Naive thymus-derived CD4-positive, alpha-beta T cell (primary cell): ENCODE measurements at regions not wholly inside any gene's neighbourhood (a gene's known extent, or its start where the extent isn't known, plus 50 kb on each side); places are given as distances from the start of the nearest gene placed in this dataset.
A peak's percentile ranks its signal among the peaks of the same experiment; 100 is the strongest.
"Not testable (repeated sequence)": the region's sequence is repeated elsewhere in the genome, so short reads cannot be mapped to it uniquely, and the experiment has no call there.

Source experiments
- ATAC-seq: fragments of 150-1000 bp; cut with Tn5 transposase; 2 replicates; pipeline ENCODE4 v1.10.0; 2021; ENCODE audit warnings: mild to moderate bottlenecking, moderate library complexity
- CTCF ChIA-PET: fragments of 350-600 bp; sonication (Branson Sonifier 250); formaldehyde crosslinking; loops from one replicate; lab custom pipeline; 2021; ENCODE audit warnings: antibody characterized with exemption; lab: Charles Lee
- POLR2A ChIA-PET: fragments of 350-600 bp; sonication (Branson Sonifier 250); formaldehyde crosslinking; loops from one replicate; lab custom pipeline; 2021; ENCODE audit warnings: antibody characterized with exemption, inconsistent platforms; lab: Charles Lee
- DNase-seq, 9 donors: peaks; one replicate each; pipeline versions ENCODE4 v3.0.0 to v3.0.0-alpha.2; 2020 to 2022; ENCODE audit warnings: mixed read lengths in 1 of 9
- H3K27ac ChIP-seq: one replicate; pipeline ENCODE4 v1.7.0; 2013; ENCODE audit warnings: mild to moderate bottlenecking, low read depth, low read length, moderate library complexity
- H3K27me3 ChIP-seq, 2 donors: one replicate each; pipeline ENCODE4 v1.7.0; 2013; ENCODE audit warnings: low read length in 2 of 2, mild to moderate bottlenecking in 2 of 2, moderate library complexity in 2 of 2; ENCODE audit not compliant: control insufficient read depth in 2 of 2, insufficient read depth in 2 of 2
- H3K36me3 ChIP-seq, 3 experiments: 1 replicate in 2 of 3; 2 replicates in 1 of 3; pipeline ENCODE4 v1.7.0; 2013; ENCODE audit warnings: low read length in 3 of 3, mild to moderate bottlenecking in 3 of 3, moderate library complexity in 1 of 3; ENCODE audit not compliant: insufficient read depth in 3 of 3, control insufficient read depth in 2 of 3
- H3K4me1 ChIP-seq, 2 donors: one replicate each; pipeline ENCODE4 v1.7.0; 2013; ENCODE audit warnings: low read length in 2 of 2, mild to moderate bottlenecking in 2 of 2, moderate library complexity in 1 of 2; ENCODE audit not compliant: control insufficient read depth in 2 of 2, insufficient read depth in 2 of 2
- H3K4me3 ChIP-seq: 2 replicates; pipeline ENCODE4 v1.7.0; 2013; ENCODE audit warnings: mild to moderate bottlenecking, low read length
- H3K9me3 ChIP-seq, 3 experiments: 1 replicate in 2 of 3; 2 replicates in 1 of 3; pipeline ENCODE4 v1.7.0; 2013; ENCODE audit warnings: low read length in 3 of 3; ENCODE audit not compliant: control insufficient read depth in 2 of 3
- H3K27ac Mint-ChIP-seq, 9 donors: one replicate each; pipeline ENCODE4 v1.8.0; 2020 to 2022; ENCODE audit warnings: mixed read lengths in 9 of 9, mild to moderate bottlenecking in 8 of 9, moderate library complexity in 5 of 9, inconsistent platforms in 2 of 9
- H3K27me3 Mint-ChIP-seq, 5 donors: one replicate each; pipeline ENCODE4 v1.8.0; 2021 to 2022; ENCODE audit warnings: mixed read lengths in 5 of 5, mild to moderate bottlenecking in 1 of 5
- H3K36me3 Mint-ChIP-seq, 5 donors: one replicate each; pipeline ENCODE4 v1.8.0; 2020 to 2022; ENCODE audit warnings: mixed read lengths in 5 of 5, mild to moderate bottlenecking in 3 of 5, inconsistent platforms in 1 of 5
- H3K4me1 Mint-ChIP-seq, 7 donors: one replicate each; pipeline ENCODE4 v1.8.0; 2020 to 2022; ENCODE audit warnings: mixed read lengths in 7 of 7, mild to moderate bottlenecking in 3 of 7, inconsistent platforms in 1 of 7
- H3K4me3 Mint-ChIP-seq, 10 donors: one replicate each; pipeline ENCODE4 v1.8.0; 2020 to 2022; ENCODE audit warnings: mild to moderate bottlenecking in 10 of 10, mixed read lengths in 10 of 10, moderate library complexity in 6 of 10, inconsistent platforms in 2 of 10
- H3K9me3 Mint-ChIP-seq, 11 donors: one replicate each; pipeline ENCODE4 v1.8.0; 2020 to 2022; ENCODE audit warnings: mixed read lengths in 11 of 11, mild to moderate bottlenecking in 4 of 11, inconsistent platforms in 1 of 11, moderate library complexity in 1 of 11
- intact Hi-C, 2 donors: fragments of 100-400 bp; cut with micrococcal nuclease; formaldehyde crosslinking; loops; one replicate each; pipeline ENCODE4 v1.15.1; 2023

DNA sequence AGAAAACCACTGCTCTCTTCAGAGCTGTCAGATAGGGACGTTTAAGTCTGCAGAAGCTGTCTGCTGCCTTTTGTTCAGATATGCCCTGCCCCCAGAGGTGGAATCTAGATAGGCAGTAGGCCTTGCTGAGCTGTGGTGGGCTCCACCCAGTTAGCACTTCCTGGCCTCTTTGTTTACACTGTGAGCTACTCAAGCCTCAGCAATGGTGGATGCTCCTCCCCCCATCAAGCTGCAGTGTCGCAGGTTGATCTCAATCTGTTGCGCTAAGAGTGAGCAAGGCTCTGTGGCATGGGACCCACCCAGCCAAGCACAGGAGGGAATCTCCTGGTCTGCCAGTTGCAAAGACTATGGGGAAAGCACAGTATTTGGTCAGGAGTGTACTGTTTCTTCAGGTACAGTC, 59.2 kb upstream of the ZNF641 start:
- DNase-seq = peak in 7 of 9 donors; percentile 28 to 67 (median 46)
- POLR2A ChIA-PET = interaction anchor here (0.6 to 2.4 kb wide), 4 partner anchors 56 to 314 kb away, joined by 3 to 13 read pairs (median 4); no protein-coding TSS in a partner anchor

GRCh38 chr12:48413388-48413787, 59.0 kb upstream of the ANP32D start:
- Histone ChIP-seq H3K4me1 (peaks cover 16 to 17% of the 10 kb centered on the region in 2 donors), H3K36me3 (no peaks in the 10 kb centered on the region), H3K27me3 (peaks cover 0 to 5% of the 10 kb centered on the region in 2 donors), H3K4me3 (no peak overlapping the region), H3K9me3 (no peaks in the 10 kb centered on the region), H3K27ac (no peak overlapping the region)
- DNase-seq (no peak), ATAC-seq (no peak)
- Mint-ChIP-seq H3K27me3 (peaks cover 0 to 30% (median 7%) of the 10 kb centered on the region in 5 donors), H3K4me3 (no peak overlapping the region), H3K9me3 (peaks cover 0 to 47% (median 17%) of the 10 kb centered on the region in 11 donors), H3K4me1 (peaks cover 6 to 25% (median 19%) of the 10 kb centered on the region in 7 donors), H3K36me3 (peaks cover 2 to 20% (median 14%) of the 10 kb centered on the region in 5 donors), H3K27ac (no peak overlapping the region)
- POLR2A ChIA-PET = no interaction called here
- CTCF ChIA-PET = interaction anchor here (0.7 kb wide), 1 partner anchor 245 kb away, joined by 4 read pairs; no protein-coding TSS in a partner anchor
- intact Hi-C loops = no loop called here

More for the DNA sequence above, 59.2 kb upstream of the ZNF641 start:
- Mint-ChIP-seq H3K27ac (peak overlapping the region in 7 of 9 donors; percentile 20 to 78 (median 52)), H3K36me3 (peaks cover 2 to 16% (median 14%) of the 10 kb centered on the region in 5 donors), H3K27me3 (peaks cover 0 to 11% (median 6%) of the 10 kb centered on the region in 5 donors), H3K4me3 (peak overlapping the region; percentile 25 to 75 (median 56)), H3K4me1 (peaks cover 6 to 25% (median 19%) of the 10 kb centered on the region in 7 donors), H3K9me3 (peaks cover 0 to 59% (median 21%) of the 10 kb centered on the region in 11 donors)
- intact Hi-C loops = loop anchor here in 1 of 2 donors (2.0 kb wide), 1 partner anchor 59 kb away; the partner anchor contains the start of gene ZNF641
- not testable (repeated sequence) for H3K9me3 ChIP-seq, H3K27me3 ChIP-seq, H3K27ac ChIP-seq, H3K36me3 ChIP-seq
- ATAC-seq = peak; percentile 38
- Histone ChIP-seq H3K4me3 (peak overlapping the region; percentile 6), H3K4me1 (peaks cover 16 to 17% of the 10 kb centered on the region in 2 donors)
- CTCF ChIA-PET = interaction anchor here (1.1 to 1.4 kb wide), 2 partner anchors 46 to 208 kb away, joined by 3 read pairs; no protein-coding TSS in a partner anchor

- H3K27me3 Mint-ChIP-seq = peaks cover 0 to 32% (median 7%) of the 10 kb centered on the region in 5 donors
- Histone ChIP-seq H3K4me3 (no peak overlapping the region), H3K36me3 (no peaks in the 10 kb centered on the region), H3K4me1 (peaks cover 16 to 17% of the 10 kb centered on the region in 2 donors), H3K27me3 (peaks cover 0 to 5% of the 10 kb centered on the region in 2 donors), H3K9me3 (no peaks in the 10 kb centered on the region), H3K27ac (no peak overlapping the region)
- intact Hi-C loops = no loop called here
- no peak overlapping the region for H3K4me3 Mint-ChIP-seq
- CTCF ChIA-PET = no interaction called here
- POLR2A ChIA-PET = no interaction called here
- peaks cover 6 to 22% (median 18%) of the 10 kb centered on the region in 7 donors for H3K4me1 Mint-ChIP-seq
- H3K36me3 Mint-ChIP-seq = peaks cover 2 to 20% (median 13%) of the 10 kb centered on the region in 5 donors
- ATAC-seq (no peak), DNase-seq (no peak)
- H3K27ac Mint-ChIP-seq = no peak overlapping the region
- H3K9me3 Mint-ChIP-seq = peaks cover 0 to 41% (median 15%) of the 10 kb centered on the region in 11 donors
These were observed 58.3 kb upstream of the ANP32D start for GRCh38 chr12:48414021-48414420.

- Mint-ChIP-seq H3K4me3 (no peak overlapping the region), H3K36me3 (peaks cover 0 to 17% (median 6%) of the 10 kb centered on the region in 5 donors), H3K9me3 (peaks cover 0 to 21% (median 7%) of the 10 kb centered on the region in 11 donors), H3K27ac (no peak overlapping the region), H3K4me1 (peaks cover 0 to 3% (median 0%) of the 10 kb centered on the region in 7 donors), H3K27me3 (peaks cover 0 to 33% (median 3%) of the 10 kb centered on the region in 5 donors)
- no peak for DNase-seq
- H3K9me3 ChIP-seq = no peaks in the 10 kb centered on the region
- H3K27ac ChIP-seq = no peak overlapping the region
- intact Hi-C loops = no loop called here
- H3K27me3 ChIP-seq = peaks cover 0 to 5% of the 10 kb centered on the region in 2 donors
- no peaks in the 10 kb centered on the region for H3K36me3 ChIP-seq
- H3K4me1 ChIP-seq = no peaks in the 10 kb centered on the region
- no peak for ATAC-seq
- POLR2A ChIA-PET = no interaction called here
- CTCF ChIA-PET = interaction anchor here (1.1 kb wide), 1 partner anchor 8 kb away, joined by 3 read pairs; no protein-coding TSS in a partner anchor
- H3K4me3 ChIP-seq = no peak overlapping the region
These were observed 53.0 kb upstream of the ANP32D start for GRCh38 chr12:48419116-48419935.

DNA sequence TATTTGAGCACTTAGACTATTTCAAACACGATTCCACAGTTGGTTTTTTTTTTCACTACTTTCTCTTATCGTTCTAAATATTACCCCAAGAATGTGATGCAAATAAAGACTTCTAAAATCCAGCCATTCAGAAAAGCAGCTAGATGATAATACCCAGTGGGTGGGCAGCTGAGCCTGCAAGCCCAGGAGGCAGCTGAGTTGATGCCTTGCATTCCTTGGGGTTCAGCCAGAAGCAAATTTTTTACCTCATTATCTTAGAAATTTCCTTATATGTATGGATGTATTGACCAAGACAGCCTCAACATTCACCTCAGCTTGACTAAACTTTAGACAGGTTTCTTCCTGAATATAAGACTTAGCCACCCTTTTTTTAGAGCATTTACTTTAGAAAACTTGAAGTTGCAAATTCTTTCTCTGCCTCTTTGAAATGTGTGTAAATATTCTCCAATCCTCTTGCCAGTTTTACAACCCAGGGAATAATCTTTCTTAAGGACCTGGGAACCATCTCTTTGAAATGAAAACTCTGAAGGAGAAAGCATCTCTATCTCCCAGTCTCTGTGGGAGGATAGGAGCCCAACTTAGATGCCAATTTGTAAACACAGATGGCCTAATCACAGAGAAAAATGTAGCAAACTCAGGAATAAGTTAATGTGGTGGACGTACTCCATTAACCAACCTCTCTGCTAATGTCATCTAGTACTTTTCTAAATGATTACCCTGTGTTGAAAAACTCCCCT, 52.2 kb upstream of the ANP32D start:
- no peak overlapping the region for H3K27ac ChIP-seq
- H3K4me3 ChIP-seq = no peak overlapping the region
- Mint-ChIP-seq H3K27ac (no peak overlapping the region), H3K36me3 (peaks cover 0 to 10% (median 3%) of the 10 kb centered on the region in 5 donors), H3K4me1 (peaks cover 0 to 3% (median 0%) of the 10 kb centered on the region in 7 donors), H3K4me3 (no peak overlapping the region), H3K27me3 (peaks cover 0 to 30% (median 3%) of the 10 kb centered on the region in 5 donors), H3K9me3 (peaks cover 0 to 21% (median 7%) of the 10 kb centered on the region in 11 donors)
- intact Hi-C loops = no loop called here
- H3K9me3 ChIP-seq = no peaks in the 10 kb centered on the region
- CTCF ChIA-PET = interaction anchor here (1.1 kb wide), 1 partner anchor 9 kb away, joined by 3 read pairs; no protein-coding TSS in a partner anchor
- ATAC-seq (no peak), DNase-seq (no peak)
- POLR2A ChIA-PET = no interaction called here
- H3K4me1 ChIP-seq = no peaks in the 10 kb centered on the region
- H3K36me3 ChIP-seq = no peaks in the 10 kb centered on the region
- peaks cover 0 to 5% of the 10 kb centered on the region in 2 donors for H3K27me3 ChIP-seq

DNA sequence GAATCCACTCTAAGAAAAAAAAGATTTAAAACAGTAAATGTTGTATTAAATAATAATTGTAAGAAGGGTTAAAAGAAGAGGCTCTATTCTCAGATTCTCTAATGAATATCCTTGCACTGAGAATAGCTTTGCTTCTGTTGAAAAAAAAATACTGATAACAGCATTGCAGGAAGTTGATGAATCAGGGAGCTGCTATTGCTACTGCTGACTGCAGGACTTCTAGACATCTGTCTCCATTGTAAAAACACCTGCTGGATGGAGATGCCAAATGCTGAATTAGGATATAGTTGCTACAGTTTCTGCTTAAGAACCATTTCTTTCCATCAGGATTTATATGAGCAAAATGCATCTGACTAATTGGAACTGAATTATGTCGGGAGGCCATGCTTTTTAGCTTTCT, 50.3 kb upstream of the ANP32D start:
- H3K9me3 Mint-ChIP-seq = peaks cover under 1 to 14% (median 4%) of the 10 kb centered on the region in 11 donors
- no peak overlapping the region for H3K27ac Mint-ChIP-seq
- H3K4me3 ChIP-seq = no peak overlapping the region
- ChIA-PET CTCF (no interaction called here), POLR2A (no interaction called here)
- no peaks in the 10 kb centered on the region for H3K36me3 ChIP-seq
- no peaks in the 10 kb centered on the region for H3K9me3 ChIP-seq
- no peaks in the 10 kb centered on the region for H3K27me3 ChIP-seq
- H3K4me1 Mint-ChIP-seq = peaks cover 0 to 3% (median 0%) of the 10 kb centered on the region in 7 donors
- peaks cover 0 to 7% (median 0%) of the 10 kb centered on the region in 5 donors for H3K36me3 Mint-ChIP-seq
- H3K27me3 Mint-ChIP-seq = peaks cover 0 to 30% (median 3%) of the 10 kb centered on the region in 5 donors
- intact Hi-C loops = no loop called here
- H3K27ac ChIP-seq = no peak overlapping the region
- DNase-seq (no peak), ATAC-seq (no peak)
- H3K4me1 ChIP-seq = no peaks in the 10 kb centered on the region
- H3K4me3 Mint-ChIP-seq = no peak overlapping the region
